A549 (cell line): ENCODE measurements at regions not wholly inside any gene's neighbourhood (a gene's known extent, or its start where the extent isn't known, plus 50 kb on each side); places are given as distances from the start of the nearest gene placed in this dataset.

Experiments used
- CBX8 ChIP-seq: fragments of 200-600 bp; sonication (generic); IDR thresholded peaks from 2 replicates; pipeline ENCODE4 v1.6.1; 2016
- EHMT2 ChIP-seq: fragments of 200-600 bp; sonication (generic); IDR thresholded peaks from 2 replicates; pipeline ENCODE4 v1.6.1; 2016; ENCODE audit warnings: antibody characterized with exemption, low read depth, mild to moderate bottlenecking, moderate library complexity
- FOSL2 ChIP-seq, 2 experiments: fragments of 450-650 bp in 1 of 2; fragments of >200 bp in 1 of 2; sonication (Bioruptor Twin) in 1 of 2; formaldehyde crosslinking; IDR thresholded peaks; 2 replicates each; pipeline versions ENCODE4 v1.5.0 to v1.6.1; 2016 to 2020; ENCODE audit warnings: mild to moderate bottlenecking in 1 of 2, moderate library complexity in 1 of 2
- HOXB5 ChIP-seq: fragments of 250-450 bp; sonication (Bioruptor Pico); IDR thresholded peaks from 2 replicates; pipeline ENCODE4 v1.5.0; 2020; ENCODE audit warnings: mild to moderate bottlenecking, moderate library complexity
- KDM5A ChIP-seq: fragments of 200-600 bp; sonication (generic); IDR thresholded peaks from 2 replicates; pipeline ENCODE4 v1.6.1; 2016; ENCODE audit warnings: antibody characterized with exemption, mild to moderate bottlenecking
- NFE2L2 ChIP-seq: fragments of 150-350 bp; conservative IDR thresholded peaks from 2 replicates; pipeline ENCODE4 v1.6.1; 2014; ENCODE audit warnings: low read length
- POLR2A ChIP-seq: IDR thresholded peaks from 2 replicates; pipeline ENCODE4 v1.6.1; 2012; ENCODE audit warnings: mild to moderate bottlenecking, low read length
- RCOR1 ChIP-seq: fragments of 150-350 bp; IDR thresholded peaks from 2 replicates; pipeline ENCODE4 v1.6.1; 2014; ENCODE audit warnings: antibody characterized with exemption, low read length, low read depth
- SREBF2 ChIP-seq: fragments of 450-650 bp; IDR thresholded peaks from 2 replicates; pipeline ENCODE4 v1.6.1; 2014; ENCODE audit warnings: mild to moderate bottlenecking, moderate library complexity
- ZC3H11A ChIP-seq: fragments of 450-650 bp; IDR thresholded peaks from 2 replicates; pipeline ENCODE4 v1.6.1; 2014; ENCODE audit warnings: antibody characterized with exemption, mild to moderate bottlenecking
- ZSCAN20 ChIP-seq: fragments of 250-450 bp; sonication (Bioruptor Pico); IDR thresholded peaks from 2 replicates; pipeline ENCODE4 v1.8.0; 2022; ENCODE audit warnings: mild to moderate bottlenecking, moderate library complexity
- TF ChIP-seq, protein P1 (sequence below): fragments of 250-450 bp; sonication (Bioruptor Pico); IDR thresholded peaks from 2 replicates; pipeline ENCODE4 v1.5.0; 2020; ENCODE audit warnings: low read depth, mild to moderate bottlenecking, moderate library complexity
- TF ChIP-seq, protein P2 (sequence below): fragments of 200-600 bp; sonication (generic); IDR thresholded peaks from 2 replicates; pipeline ENCODE4 v1.6.1; 2016; ENCODE audit warnings: antibody characterized with exemption, mild to moderate bottlenecking, moderate library complexity
- TF ChIP-seq, protein P3 (sequence below): IDR thresholded peaks from 2 replicates; pipeline ENCODE4 v1.6.1; 2012; ENCODE audit warnings: low read depth, borderline replicate concordance
- TF ChIP-seq, protein P4 (sequence below): IDR thresholded peaks from 2 replicates; pipeline ENCODE4 v1.6.1; 2012
- TF ChIP-seq, protein P5 (sequence below): fragments of >200 bp; sonication (Bioruptor Twin); formaldehyde crosslinking; IDR thresholded peaks from 3 replicates; pipeline ENCODE4 v1.6.1; 2016
- TF ChIP-seq, protein P6 (sequence below): fragments of 250-450 bp; sonication (Bioruptor Pico); IDR thresholded peaks from 2 replicates; pipeline ENCODE4 v1.5.0; 2021; ENCODE audit warnings: mild to moderate bottlenecking, moderate library complexity, borderline replicate concordance
- TF ChIP-seq, protein P7 (sequence below): IDR thresholded peaks from 2 replicates; pipeline ENCODE4 v1.6.1; 2012

DNA sequence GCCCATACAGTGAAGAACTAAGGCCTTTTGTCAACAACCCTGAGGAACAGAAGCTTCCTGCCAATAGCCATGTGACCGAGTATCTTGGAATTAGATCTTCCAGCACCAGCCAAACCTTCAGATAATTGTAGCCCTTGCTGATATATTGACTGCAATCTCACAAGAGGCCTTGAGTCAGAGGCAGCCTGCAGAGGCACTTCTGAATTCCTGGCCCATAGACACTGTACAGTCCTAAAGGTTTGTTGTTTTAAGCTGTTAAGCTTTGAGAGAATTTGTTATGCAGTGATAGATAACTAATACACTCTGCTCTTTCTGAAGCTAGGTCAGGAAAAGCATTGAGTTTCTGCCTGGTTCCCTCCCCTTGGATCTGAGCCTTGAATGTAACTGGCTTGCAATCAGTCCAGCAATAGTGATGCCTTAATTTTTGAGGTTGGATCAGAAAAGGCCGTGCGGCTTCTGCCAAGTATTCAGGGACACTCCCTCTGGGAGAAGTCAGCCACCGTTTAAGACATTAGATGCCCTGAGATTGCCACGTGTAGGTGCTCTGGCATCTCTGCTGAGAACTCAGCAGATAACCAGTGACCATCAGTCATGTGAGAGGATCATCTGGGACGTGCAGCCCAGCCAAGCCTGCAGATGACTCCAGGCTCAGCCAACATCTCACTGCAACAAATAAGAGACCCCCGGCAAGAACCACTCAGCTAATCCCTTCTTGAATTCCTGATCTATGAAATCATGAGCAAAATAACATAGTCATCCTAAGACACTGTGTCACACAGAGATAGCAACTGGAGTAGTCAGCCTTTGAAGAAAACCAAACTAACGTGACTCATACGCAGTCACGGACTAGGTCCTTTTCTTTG lies 126.8 kb upstream of the STC2 start (continued):
- TF ChIP-seq, protein P1, sequence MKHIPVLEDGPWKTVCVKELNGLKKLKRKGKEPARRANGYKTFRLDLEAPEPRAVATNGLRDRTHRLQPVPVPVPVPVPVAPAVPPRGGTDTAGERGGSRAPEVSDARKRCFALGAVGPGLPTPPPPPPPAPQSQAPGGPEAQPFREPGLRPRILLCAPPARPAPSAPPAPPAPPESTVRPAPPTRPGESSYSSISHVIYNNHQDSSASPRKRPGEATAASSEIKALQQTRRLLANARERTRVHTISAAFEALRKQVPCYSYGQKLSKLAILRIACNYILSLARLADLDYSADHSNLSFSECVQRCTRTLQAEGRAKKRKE (CRISPR knock-in tag): peak; percentile 90
- TF ChIP-seq, protein P2, sequence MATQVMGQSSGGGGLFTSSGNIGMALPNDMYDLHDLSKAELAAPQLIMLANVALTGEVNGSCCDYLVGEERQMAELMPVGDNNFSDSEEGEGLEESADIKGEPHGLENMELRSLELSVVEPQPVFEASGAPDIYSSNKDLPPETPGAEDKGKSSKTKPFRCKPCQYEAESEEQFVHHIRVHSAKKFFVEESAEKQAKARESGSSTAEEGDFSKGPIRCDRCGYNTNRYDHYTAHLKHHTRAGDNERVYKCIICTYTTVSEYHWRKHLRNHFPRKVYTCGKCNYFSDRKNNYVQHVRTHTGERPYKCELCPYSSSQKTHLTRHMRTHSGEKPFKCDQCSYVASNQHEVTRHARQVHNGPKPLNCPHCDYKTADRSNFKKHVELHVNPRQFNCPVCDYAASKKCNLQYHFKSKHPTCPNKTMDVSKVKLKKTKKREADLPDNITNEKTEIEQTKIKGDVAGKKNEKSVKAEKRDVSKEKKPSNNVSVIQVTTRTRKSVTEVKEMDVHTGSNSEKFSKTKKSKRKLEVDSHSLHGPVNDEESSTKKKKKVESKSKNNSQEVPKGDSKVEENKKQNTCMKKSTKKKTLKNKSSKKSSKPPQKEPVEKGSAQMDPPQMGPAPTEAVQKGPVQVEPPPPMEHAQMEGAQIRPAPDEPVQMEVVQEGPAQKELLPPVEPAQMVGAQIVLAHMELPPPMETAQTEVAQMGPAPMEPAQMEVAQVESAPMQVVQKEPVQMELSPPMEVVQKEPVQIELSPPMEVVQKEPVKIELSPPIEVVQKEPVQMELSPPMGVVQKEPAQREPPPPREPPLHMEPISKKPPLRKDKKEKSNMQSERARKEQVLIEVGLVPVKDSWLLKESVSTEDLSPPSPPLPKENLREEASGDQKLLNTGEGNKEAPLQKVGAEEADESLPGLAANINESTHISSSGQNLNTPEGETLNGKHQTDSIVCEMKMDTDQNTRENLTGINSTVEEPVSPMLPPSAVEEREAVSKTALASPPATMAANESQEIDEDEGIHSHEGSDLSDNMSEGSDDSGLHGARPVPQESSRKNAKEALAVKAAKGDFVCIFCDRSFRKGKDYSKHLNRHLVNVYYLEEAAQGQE: no peak
- TF ChIP-seq, protein P3, sequence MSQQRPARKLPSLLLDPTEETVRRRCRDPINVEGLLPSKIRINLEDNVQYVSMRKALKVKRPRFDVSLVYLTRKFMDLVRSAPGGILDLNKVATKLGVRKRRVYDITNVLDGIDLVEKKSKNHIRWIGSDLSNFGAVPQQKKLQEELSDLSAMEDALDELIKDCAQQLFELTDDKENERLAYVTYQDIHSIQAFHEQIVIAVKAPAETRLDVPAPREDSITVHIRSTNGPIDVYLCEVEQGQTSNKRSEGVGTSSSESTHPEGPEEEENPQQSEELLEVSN: peak; percentile 41; the same call in 1 of the 2 replicates
- TF ChIP-seq EHMT2 (no peak), KDM5A (no peak), RCOR1 (no peak), HOXB5 (peak; percentile 67), POLR2A (no peak), ZC3H11A (no peak), FOSL2 (IDR thresholded peaks at IDR 0.05) (peak; percentile 99), FOSL2 (CRISPR knock-in tag; IDR thresholded peaks at IDR 0.05) (peak; percentile 99), NFE2L2 (peak; percentile 73), CBX8 (no peak), ZSCAN20 (CRISPR knock-in tag) (no peak), SREBF2 (no peak)
- TF ChIP-seq, protein P4, sequence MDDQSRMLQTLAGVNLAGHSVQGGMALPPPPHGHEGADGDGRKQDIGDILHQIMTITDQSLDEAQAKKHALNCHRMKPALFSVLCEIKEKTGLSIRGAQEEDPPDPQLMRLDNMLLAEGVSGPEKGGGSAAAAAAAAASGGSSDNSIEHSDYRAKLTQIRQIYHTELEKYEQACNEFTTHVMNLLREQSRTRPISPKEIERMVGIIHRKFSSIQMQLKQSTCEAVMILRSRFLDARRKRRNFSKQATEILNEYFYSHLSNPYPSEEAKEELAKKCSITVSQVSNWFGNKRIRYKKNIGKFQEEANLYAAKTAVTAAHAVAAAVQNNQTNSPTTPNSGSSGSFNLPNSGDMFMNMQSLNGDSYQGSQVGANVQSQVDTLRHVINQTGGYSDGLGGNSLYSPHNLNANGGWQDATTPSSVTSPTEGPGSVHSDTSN: peak; percentile 59
- TF ChIP-seq, protein P5, sequence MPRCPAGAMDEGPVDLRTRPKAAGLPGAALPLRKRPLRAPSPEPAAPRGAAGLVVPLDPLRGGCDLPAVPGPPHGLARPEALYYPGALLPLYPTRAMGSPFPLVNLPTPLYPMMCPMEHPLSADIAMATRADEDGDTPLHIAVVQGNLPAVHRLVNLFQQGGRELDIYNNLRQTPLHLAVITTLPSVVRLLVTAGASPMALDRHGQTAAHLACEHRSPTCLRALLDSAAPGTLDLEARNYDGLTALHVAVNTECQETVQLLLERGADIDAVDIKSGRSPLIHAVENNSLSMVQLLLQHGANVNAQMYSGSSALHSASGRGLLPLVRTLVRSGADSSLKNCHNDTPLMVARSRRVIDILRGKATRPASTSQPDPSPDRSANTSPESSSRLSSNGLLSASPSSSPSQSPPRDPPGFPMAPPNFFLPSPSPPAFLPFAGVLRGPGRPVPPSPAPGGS: 0 out of 3 replicates have a peak, but pooled peaks have one; percentile 69
- TF ChIP-seq, protein P6, sequence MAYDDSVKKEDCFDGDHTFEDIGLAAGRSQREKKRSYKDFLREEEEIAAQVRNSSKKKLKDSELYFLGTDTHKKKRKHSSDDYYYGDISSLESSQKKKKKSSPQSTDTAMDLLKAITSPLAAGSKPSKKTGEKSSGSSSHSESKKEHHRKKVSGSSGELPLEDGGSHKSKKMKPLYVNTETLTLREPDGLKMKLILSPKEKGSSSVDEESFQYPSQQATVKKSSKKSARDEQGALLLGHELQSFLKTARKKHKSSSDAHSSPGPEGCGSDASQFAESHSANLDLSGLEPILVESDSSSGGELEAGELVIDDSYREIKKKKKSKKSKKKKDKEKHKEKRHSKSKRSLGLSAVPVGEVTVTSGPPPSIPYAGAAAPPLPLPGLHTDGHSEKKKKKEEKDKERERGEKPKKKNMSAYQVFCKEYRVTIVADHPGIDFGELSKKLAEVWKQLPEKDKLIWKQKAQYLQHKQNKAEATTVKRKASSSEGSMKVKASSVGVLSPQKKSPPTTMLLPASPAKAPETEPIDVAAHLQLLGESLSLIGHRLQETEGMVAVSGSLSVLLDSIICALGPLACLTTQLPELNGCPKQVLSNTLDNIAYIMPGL (CRISPR knock-in tag): no peak
- TF ChIP-seq, protein P7, sequence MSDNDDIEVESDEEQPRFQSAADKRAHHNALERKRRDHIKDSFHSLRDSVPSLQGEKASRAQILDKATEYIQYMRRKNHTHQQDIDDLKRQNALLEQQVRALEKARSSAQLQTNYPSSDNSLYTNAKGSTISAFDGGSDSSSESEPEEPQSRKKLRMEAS: peak; percentile 81
- TF ChIP-seq, all 56 proteins: peak for 20
